Effector memory CD8-positive, alpha-beta T cell (primary cell): ENCODE measurements at regions not wholly inside any gene's neighbourhood (a gene's known extent, or its start where the extent isn't known, plus 50 kb on each side); places are given as distances from the start of the nearest gene placed in this dataset.

ENCODE experiments used
- ATAC-seq: fragments of 150-1000 bp; cut with Tn5 transposase; replicated peaks from 2 replicates; pipeline ENCODE4 v1.10.0; 2021; ENCODE audit warnings: mild to moderate bottlenecking, moderate library complexity
- DNase-seq, 3 experiments: peaks; one replicate each; pipeline ENCODE4 v3.0.0; 2021
- H3K27ac Mint-ChIP-seq, 2 donors: one replicate each; pipeline ENCODE4 v1.8.0; 2022; ENCODE audit warnings: mild to moderate bottlenecking in 2 of 2, mixed read lengths in 2 of 2, moderate library complexity in 2 of 2
- H3K27me3 Mint-ChIP-seq, 2 donors: one replicate each; pipeline ENCODE4 v1.8.0; 2022; ENCODE audit warnings: mixed read lengths in 2 of 2
- H3K36me3 Mint-ChIP-seq: one replicate; pipeline ENCODE4 v1.8.0; 2022; ENCODE audit warnings: mild to moderate bottlenecking, moderate library complexity, mixed read lengths; ENCODE audit not compliant: insufficient read depth
- H3K4me1 Mint-ChIP-seq, 2 donors: one replicate each; pipeline ENCODE4 v1.8.0; 2022; ENCODE audit warnings: low read depth in 2 of 2, mixed read lengths in 2 of 2
- H3K4me3 Mint-ChIP-seq, 2 donors: one replicate each; pipeline ENCODE4 v1.8.0; 2022; ENCODE audit warnings: mild to moderate bottlenecking in 2 of 2, mixed read lengths in 2 of 2, moderate library complexity in 2 of 2
- H3K9me3 Mint-ChIP-seq, 2 donors: one replicate each; pipeline ENCODE4 v1.8.0; 2022; ENCODE audit warnings: mixed read lengths in 2 of 2

GRCh38 chr14:66099451-66099850 lies 386.7 kb upstream of the CCDC196 start:
- no peaks in the 10 kb centered on the region for H3K36me3 Mint-ChIP-seq
- peaks cover 0 to 2% of the 10 kb centered on the region in 2 donors for H3K4me1 Mint-ChIP-seq
- H3K9me3 Mint-ChIP-seq: no peaks in the 10 kb centered on the region
- H3K27ac Mint-ChIP-seq: no peak overlapping the region
- peaks cover 23 to 31% of the 10 kb centered on the region in 2 donors for H3K27me3 Mint-ChIP-seq
- no peak overlapping the region for H3K4me3 Mint-ChIP-seq
- ATAC-seq (no peak), DNase-seq (no peak)

- H3K9me3 Mint-ChIP-seq: no peaks in the 10 kb centered on the region
- ATAC-seq: no peak
- no peak overlapping the region for H3K27ac Mint-ChIP-seq
- no peak overlapping the region for H3K4me3 Mint-ChIP-seq
- H3K4me1 Mint-ChIP-seq: peaks cover 0 to 2% of the 10 kb centered on the region in 2 donors
- H3K27me3 Mint-ChIP-seq: peaks cover 23 to 27% of the 10 kb centered on the region in 2 donors
- DNase-seq: no peak
- H3K36me3 Mint-ChIP-seq: no peaks in the 10 kb centered on the region
Measured at GRCh38 chr14:66099931-66100330, 386.2 kb upstream of the CCDC196 start.

DNA sequence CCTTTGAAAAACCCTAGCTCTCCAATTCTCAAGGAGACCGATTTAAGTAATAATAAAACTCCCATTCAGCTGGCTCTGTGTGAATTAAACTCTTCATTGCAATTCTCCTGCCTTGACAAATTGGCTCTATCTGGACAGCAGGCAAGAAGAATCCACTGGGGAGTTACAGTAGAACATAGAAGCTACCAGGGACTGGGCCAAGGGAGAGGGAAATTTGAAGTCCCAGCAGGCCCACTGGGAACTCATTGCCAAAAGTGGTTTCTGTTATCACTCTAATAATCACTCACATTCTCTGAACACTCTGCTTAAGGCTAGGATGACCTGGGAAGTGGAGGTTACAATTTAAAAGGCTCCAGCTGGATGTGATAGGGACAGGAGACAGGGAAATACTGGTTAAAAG lies 384.5 kb upstream of the CCDC196 start:
- Mint-ChIP-seq H3K36me3 (no peaks in the 10 kb centered on the region), H3K4me1 (peaks cover 0 to 2% of the 10 kb centered on the region in 2 donors), H3K4me3 (no peak overlapping the region), H3K27me3 (peaks cover 23 to 33% of the 10 kb centered on the region in 2 donors), H3K27ac (no peak overlapping the region), H3K9me3 (no peaks in the 10 kb centered on the region)
- no peak for ATAC-seq
- DNase-seq: no peak

DNA sequence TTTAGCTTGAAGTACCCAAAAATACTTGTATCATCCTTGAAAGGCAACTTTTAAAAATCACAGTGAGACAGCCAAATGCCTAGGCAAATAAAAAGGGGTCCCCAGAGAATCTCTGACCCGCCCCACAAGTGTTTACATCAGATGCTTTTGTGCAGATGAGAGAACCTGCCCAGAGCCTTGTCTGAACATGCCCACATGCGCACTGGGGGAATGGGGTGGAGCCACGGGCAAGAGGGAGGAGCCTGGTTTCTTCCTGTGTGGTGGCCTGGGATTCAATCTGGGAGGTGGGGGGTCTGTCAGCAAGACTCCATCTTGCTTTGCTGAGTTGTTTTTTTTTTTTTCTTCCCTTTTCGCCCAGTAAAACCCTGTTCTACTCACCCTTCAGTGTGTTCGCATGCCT lies 381.7 kb upstream of the CCDC196 start:
- Mint-ChIP-seq H3K27ac (no peak overlapping the region), H3K4me3 (no peak overlapping the region), H3K36me3 (no peaks in the 10 kb centered on the region), H3K9me3 (no peaks in the 10 kb centered on the region), H3K27me3 (peaks cover 26 to 29% of the 10 kb centered on the region in 2 donors), H3K4me1 (peaks cover 0 to 2% of the 10 kb centered on the region in 2 donors)
- ATAC-seq: no peak
- no peak for DNase-seq

DNA sequence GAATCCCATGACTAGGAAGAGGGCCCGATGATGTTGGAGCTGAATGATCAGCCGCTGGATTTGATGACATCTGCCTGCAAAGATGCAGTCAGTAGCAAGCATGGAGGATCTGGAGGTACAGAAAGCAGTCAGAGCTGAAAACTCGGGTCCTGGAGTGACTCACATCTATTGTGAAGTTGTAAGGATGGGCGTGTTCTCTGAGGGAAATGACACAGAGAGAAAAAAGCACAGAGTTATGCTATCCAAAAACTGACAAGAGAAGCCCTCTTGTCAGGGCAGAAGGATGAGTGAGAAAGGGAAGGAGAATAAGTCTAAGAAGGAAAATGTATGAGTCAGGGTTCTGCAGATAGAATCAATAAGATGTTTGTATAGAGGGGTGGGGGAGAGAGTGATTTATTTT lies 380.4 kb upstream of the CCDC196 start:
- no peak overlapping the region for H3K27ac Mint-ChIP-seq
- ATAC-seq: no peak

DNA sequence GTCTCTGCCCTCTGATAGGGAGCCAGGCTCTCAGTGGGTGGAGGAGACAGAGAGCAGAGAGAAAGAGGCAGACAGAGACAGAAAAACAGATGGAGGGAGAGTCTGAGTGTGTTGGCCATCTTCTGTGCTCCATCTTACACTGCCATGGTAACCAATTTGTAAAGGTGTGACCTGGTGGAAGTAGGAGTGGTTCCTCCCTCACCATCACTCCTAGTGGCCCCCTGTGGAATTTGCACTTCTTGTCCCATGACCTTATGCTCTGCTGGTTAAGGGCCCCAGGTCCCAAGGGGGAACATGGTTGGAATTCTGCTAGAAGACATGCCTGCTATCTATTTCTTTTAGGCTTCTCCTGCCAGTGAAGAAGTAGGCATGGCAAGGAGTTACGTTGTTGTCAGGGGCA lies 376.7 kb upstream of the CCDC196 start:
- no peaks in the 10 kb centered on the region for H3K9me3 Mint-ChIP-seq
- H3K36me3 Mint-ChIP-seq: no peaks in the 10 kb centered on the region
- H3K4me1 Mint-ChIP-seq: no peaks in the 10 kb centered on the region
- H3K27ac Mint-ChIP-seq: no peak overlapping the region
- H3K4me3 Mint-ChIP-seq: no peak overlapping the region
- no peak for ATAC-seq
- H3K27me3 Mint-ChIP-seq: peaks cover 10 to 25% of the 10 kb centered on the region in 2 donors
- DNase-seq: no peak

More for the DNA sequence above, 380.4 kb upstream of the CCDC196 start:
- DNase-seq: no peak
- Mint-ChIP-seq H3K36me3 (no peaks in the 10 kb centered on the region), H3K4me1 (peaks cover 0 to 2% of the 10 kb centered on the region in 2 donors), H3K9me3 (no peaks in the 10 kb centered on the region), H3K27me3 (peaks cover 26 to 29% of the 10 kb centered on the region in 2 donors), H3K4me3 (no peak overlapping the region)

GRCh38 chr14:66111891-66112290 lies 374.3 kb upstream of the CCDC196 start:
- no peak overlapping the region for H3K27ac Mint-ChIP-seq
- H3K36me3 Mint-ChIP-seq: no peaks in the 10 kb centered on the region
- no peak for ATAC-seq

GRCh38 chr14:66114071-66114470 lies 372.1 kb upstream of the CCDC196 start:
- Mint-ChIP-seq H3K9me3 (no peaks in the 10 kb centered on the region), H3K27ac (no peak overlapping the region), H3K4me3 (no peak overlapping the region), H3K27me3 (peaks cover 17 to 36% of the 10 kb centered on the region in 2 donors), H3K4me1 (no peaks in the 10 kb centered on the region), H3K36me3 (no peaks in the 10 kb centered on the region)
- no peak for ATAC-seq
- DNase-seq: no peak

More at GRCh38 chr14:66111891-66112290, 374.3 kb upstream of the CCDC196 start:
- Mint-ChIP-seq H3K9me3 (no peaks in the 10 kb centered on the region), H3K27me3 (peaks cover 0 to 25% of the 10 kb centered on the region in 2 donors), H3K4me3 (no peak overlapping the region), H3K4me1 (no peaks in the 10 kb centered on the region)
- no peak for DNase-seq

DNA sequence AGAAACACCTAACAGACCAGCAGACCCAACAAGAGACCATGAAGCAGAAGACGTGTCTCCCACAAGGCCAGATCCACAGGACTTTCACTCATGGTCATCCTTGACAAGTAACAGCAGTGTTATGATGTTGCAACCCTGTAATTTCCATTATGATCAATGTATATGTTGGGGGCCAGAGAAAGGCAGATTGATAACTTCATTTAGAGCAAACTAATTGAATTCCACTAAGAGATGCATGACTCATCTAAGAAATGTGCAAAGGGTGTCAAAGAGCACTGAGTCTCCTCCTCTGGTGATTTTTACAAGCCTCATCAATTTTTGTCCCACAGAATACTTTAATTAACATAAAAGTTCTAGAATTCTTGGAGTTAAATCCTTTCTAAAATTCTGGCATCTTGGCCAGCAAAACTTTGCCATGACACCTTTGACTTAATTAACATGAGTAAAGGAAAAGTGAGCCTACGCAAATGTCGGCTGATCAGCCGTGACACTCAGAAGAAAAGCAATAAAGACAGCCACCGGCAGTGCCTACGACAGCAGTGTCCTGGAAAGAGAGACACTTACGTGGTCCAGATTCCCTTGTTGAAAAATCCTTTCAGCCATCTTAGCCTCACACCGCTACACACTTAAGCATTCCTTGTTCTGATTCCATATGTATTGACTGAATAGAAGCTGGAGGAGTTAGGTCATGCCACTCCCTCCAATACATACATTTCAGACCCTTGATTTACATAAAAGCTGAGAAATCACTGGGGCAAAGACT lies 370.2 kb upstream of the CCDC196 start:
- DNase-seq: no peak
- Mint-ChIP-seq H3K9me3 (no peaks in the 10 kb centered on the region), H3K36me3 (no peaks in the 10 kb centered on the region), H3K27me3 (peaks cover 22 to 43% of the 10 kb centered on the region in 2 donors), H3K27ac (no peak overlapping the region), H3K4me3 (no peak overlapping the region), H3K4me1 (no peaks in the 10 kb centered on the region)
- no peak for ATAC-seq

- no peak overlapping the region for H3K4me3 Mint-ChIP-seq
- H3K4me1 Mint-ChIP-seq: no peaks in the 10 kb centered on the region
- ATAC-seq (no peak), DNase-seq (no peak)
- H3K9me3 Mint-ChIP-seq: no peaks in the 10 kb centered on the region
- H3K27me3 Mint-ChIP-seq: peaks cover 23 to 43% of the 10 kb centered on the region in 2 donors
- H3K36me3 Mint-ChIP-seq: no peaks in the 10 kb centered on the region
- no peak overlapping the region for H3K27ac Mint-ChIP-seq
Measured at GRCh38 chr14:66116732-66117131, 369.4 kb upstream of the CCDC196 start.

- H3K9me3 Mint-ChIP-seq: no peaks in the 10 kb centered on the region
- no peak for DNase-seq
- H3K27me3 Mint-ChIP-seq: peaks cover 29 to 42% of the 10 kb centered on the region in 2 donors
- ATAC-seq: no peak
- no peak overlapping the region for H3K4me3 Mint-ChIP-seq
- H3K4me1 Mint-ChIP-seq: no peaks in the 10 kb centered on the region
- no peak overlapping the region for H3K27ac Mint-ChIP-seq
- H3K36me3 Mint-ChIP-seq: no peaks in the 10 kb centered on the region
Measured at GRCh38 chr14:66117600-66117999, 368.6 kb upstream of the CCDC196 start.

- no peaks in the 10 kb centered on the region for H3K36me3 Mint-ChIP-seq
- DNase-seq (no peak), ATAC-seq (no peak)
- peaks cover 29 to 50% of the 10 kb centered on the region in 2 donors for H3K27me3 Mint-ChIP-seq
- H3K27ac Mint-ChIP-seq: no peak overlapping the region
- no peak overlapping the region for H3K4me3 Mint-ChIP-seq
- H3K9me3 Mint-ChIP-seq: no peaks in the 10 kb centered on the region
- H3K4me1 Mint-ChIP-seq: no peaks in the 10 kb centered on the region
Measured at GRCh38 chr14:66119606-66120231, 366.5 kb upstream of the CCDC196 start.

GRCh38 chr14:66120402-66120801 lies 365.8 kb upstream of the CCDC196 start:
- H3K4me1 Mint-ChIP-seq: no peaks in the 10 kb centered on the region
- H3K27me3 Mint-ChIP-seq: peaks cover 33 to 57% of the 10 kb centered on the region in 2 donors
- no peak overlapping the region for H3K27ac Mint-ChIP-seq
- no peak overlapping the region for H3K4me3 Mint-ChIP-seq
- DNase-seq (no peak), ATAC-seq (no peak)
- no peaks in the 10 kb centered on the region for H3K36me3 Mint-ChIP-seq
- no peaks in the 10 kb centered on the region for H3K9me3 Mint-ChIP-seq

DNA sequence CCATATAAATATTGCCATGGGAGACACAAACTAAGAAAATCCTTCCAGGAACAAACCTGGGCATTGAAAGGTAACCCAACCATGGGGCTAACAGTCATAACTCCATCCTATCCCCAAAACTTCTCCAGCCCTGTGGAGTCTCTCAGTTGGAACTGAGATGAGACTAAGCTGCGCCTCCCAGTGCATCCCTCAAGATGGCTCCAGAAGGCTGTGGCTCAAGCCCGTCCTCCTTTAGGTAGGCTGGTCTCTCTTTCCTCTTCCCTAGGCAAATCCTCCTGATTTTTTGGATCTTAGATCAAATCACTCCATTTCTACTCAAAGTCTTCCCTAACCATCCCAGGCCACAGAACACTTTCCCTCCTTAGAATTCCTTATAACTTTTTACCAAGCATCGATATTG lies 364.3 kb upstream of the CCDC196 start:
- no peak overlapping the region for H3K27ac Mint-ChIP-seq
- H3K9me3 Mint-ChIP-seq: no peaks in the 10 kb centered on the region
- H3K36me3 Mint-ChIP-seq: no peaks in the 10 kb centered on the region
- peaks cover 35 to 69% of the 10 kb centered on the region in 2 donors for H3K27me3 Mint-ChIP-seq
- no peaks in the 10 kb centered on the region for H3K4me1 Mint-ChIP-seq
- H3K4me3 Mint-ChIP-seq: no peak overlapping the region
- DNase-seq (no peak), ATAC-seq (no peak)
